ENCODE measurements at regions not wholly inside any gene's neighbourhood (a gene's known extent, or its start where the extent isn't known, plus 50 kb on each side); places are given as distances from the start of the nearest gene placed in this dataset.

DNA sequence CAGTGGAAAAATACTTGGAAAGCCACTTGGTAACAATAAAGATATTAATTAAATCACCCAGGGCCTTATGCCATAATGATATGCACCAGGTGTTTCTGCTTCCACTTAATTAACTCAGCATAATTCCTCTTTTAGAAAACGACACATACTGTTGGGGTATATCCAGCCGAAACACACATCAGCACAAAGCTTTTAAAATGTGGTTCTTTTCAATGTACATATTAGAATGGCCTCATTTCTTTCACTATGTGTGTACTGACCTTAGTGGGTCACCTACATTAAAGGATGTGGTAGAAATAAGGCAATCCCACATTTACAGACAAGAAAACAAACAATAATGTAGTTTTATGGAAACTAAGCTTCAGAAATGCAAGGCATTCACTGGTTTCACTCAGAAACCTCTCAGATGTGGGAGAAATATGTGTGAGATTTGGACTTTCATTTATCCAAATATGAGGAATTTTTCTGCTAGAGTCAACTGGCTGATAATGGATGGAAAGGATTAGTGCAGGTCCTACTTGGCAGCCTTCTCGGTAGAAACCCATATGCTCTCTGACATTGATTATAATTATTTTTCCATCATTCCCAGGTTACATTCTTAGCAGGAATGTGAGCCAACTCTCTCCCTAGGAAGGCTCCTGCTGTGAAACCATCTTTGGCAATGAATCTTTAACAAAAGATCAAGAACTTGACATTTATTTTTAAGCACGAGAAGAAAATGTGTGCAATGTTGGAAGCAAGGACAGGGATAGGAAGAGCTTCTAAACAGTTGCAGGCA, 66.7 kb upstream of the DHX40 start:
- TF ChIP-seq ZFP3 (CRISPR knock-in tag; IDR thresholded peaks at IDR 0.05) = no peak
- TF ChIP-seq, protein P1, sequence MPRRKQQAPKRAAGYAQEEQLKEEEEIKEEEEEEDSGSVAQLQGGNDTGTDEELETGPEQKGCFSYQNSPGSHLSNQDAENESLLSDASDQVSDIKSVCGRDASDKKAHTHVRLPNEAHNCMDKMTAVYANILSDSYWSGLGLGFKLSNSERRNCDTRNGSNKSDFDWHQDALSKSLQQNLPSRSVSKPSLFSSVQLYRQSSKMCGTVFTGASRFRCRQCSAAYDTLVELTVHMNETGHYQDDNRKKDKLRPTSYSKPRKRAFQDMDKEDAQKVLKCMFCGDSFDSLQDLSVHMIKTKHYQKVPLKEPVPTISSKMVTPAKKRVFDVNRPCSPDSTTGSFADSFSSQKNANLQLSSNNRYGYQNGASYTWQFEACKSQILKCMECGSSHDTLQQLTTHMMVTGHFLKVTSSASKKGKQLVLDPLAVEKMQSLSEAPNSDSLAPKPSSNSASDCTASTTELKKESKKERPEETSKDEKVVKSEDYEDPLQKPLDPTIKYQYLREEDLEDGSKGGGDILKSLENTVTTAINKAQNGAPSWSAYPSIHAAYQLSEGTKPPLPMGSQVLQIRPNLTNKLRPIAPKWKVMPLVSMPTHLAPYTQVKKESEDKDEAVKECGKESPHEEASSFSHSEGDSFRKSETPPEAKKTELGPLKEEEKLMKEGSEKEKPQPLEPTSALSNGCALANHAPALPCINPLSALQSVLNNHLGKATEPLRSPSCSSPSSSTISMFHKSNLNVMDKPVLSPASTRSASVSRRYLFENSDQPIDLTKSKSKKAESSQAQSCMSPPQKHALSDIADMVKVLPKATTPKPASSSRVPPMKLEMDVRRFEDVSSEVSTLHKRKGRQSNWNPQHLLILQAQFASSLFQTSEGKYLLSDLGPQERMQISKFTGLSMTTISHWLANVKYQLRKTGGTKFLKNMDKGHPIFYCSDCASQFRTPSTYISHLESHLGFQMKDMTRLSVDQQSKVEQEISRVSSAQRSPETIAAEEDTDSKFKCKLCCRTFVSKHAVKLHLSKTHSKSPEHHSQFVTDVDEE (CRISPR knock-in tag; IDR thresholded peaks at IDR 0.05) = no peak
- no peak for TF ChIP-seq ZFP30 (CRISPR knock-in tag; IDR thresholded peaks at IDR 0.05)
- TF ChIP-seq RARB (CRISPR knock-in tag; IDR thresholded peaks at IDR 0.05) = no peak
- no peak for TF ChIP-seq PPARA (CRISPR knock-in tag; IDR thresholded peaks at IDR 0.05; ENCODE audit: borderline replicate concordance)
- no peak for TF ChIP-seq BACH2 (CRISPR knock-in tag; IDR thresholded peaks at IDR 0.05; ENCODE audit: borderline replicate concordance)
- TF ChIP-seq, protein P2, sequence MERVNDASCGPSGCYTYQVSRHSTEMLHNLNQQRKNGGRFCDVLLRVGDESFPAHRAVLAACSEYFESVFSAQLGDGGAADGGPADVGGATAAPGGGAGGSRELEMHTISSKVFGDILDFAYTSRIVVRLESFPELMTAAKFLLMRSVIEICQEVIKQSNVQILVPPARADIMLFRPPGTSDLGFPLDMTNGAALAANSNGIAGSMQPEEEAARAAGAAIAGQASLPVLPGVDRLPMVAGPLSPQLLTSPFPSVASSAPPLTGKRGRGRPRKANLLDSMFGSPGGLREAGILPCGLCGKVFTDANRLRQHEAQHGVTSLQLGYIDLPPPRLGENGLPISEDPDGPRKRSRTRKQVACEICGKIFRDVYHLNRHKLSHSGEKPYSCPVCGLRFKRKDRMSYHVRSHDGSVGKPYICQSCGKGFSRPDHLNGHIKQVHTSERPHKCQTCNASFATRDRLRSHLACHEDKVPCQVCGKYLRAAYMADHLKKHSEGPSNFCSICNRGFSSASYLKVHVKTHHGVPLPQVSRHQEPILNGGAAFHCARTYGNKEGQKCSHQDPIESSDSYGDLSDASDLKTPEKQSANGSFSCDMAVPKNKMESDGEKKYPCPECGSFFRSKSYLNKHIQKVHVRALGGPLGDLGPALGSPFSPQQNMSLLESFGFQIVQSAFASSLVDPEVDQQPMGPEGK (CRISPR knock-in tag; IDR thresholded peaks at IDR 0.05; ENCODE audit: borderline replicate concordance) = no peak
- no peak for TF ChIP-seq ARNTL (CRISPR knock-in tag; IDR thresholded peaks at IDR 0.05; ENCODE audit: borderline replicate concordance, low read depth)
- TF ChIP-seq, protein P3, sequence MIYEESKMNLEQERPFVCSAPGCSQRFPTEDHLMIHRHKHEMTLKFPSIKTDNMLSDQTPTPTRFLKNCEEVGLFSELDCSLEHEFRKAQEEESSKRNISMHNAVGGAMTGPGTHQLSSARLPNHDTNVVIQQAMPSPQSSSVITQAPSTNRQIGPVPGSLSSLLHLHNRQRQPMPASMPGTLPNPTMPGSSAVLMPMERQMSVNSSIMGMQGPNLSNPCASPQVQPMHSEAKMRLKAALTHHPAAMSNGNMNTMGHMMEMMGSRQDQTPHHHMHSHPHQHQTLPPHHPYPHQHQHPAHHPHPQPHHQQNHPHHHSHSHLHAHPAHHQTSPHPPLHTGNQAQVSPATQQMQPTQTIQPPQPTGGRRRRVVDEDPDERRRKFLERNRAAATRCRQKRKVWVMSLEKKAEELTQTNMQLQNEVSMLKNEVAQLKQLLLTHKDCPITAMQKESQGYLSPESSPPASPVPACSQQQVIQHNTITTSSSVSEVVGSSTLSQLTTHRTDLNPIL (CRISPR knock-in tag; IDR thresholded peaks at IDR 0.05; ENCODE audit: low read depth) = no peak

Data from SK-N-SH treated with all-trans-retinoic acid at 6 μM for 48 hours (cell line).